Ectodermal cell (in vitro differentiated cells): ENCODE measurements at regions not wholly inside any gene's neighbourhood (a gene's known extent, or its start where the extent isn't known, plus 50 kb on each side); places are given as distances from the start of the nearest gene placed in this dataset.
"Not testable (repeated sequence)": the region's sequence is repeated elsewhere in the genome, so short reads cannot be mapped to it uniquely, and the experiment has no call there.

Experiments used
- H3K27ac ChIP-seq: 2 replicates; pipeline ENCODE4 v1.7.0; 2013; ENCODE audit warnings: mild to moderate bottlenecking, low read depth, low read length; ENCODE audit not compliant: insufficient read depth, poor library complexity, severe bottlenecking
- H3K27me3 ChIP-seq: 2 replicates; pipeline ENCODE4 v1.7.0; 2013; ENCODE audit warnings: mild to moderate bottlenecking, low read length; ENCODE audit not compliant: insufficient read depth, control insufficient read depth, poor library complexity, severe bottlenecking
- H3K36me3 ChIP-seq: one replicate; pipeline ENCODE4 v1.7.0; 2013; ENCODE audit warnings: low read length; ENCODE audit not compliant: control insufficient read depth, insufficient read depth
- H3K4me1 ChIP-seq: one replicate; pipeline ENCODE4 v1.7.0; 2013; ENCODE audit warnings: low read length; ENCODE audit not compliant: control insufficient read depth, insufficient read depth
- H3K4me3 ChIP-seq: 2 replicates; pipeline ENCODE4 v1.7.0; 2013; ENCODE audit warnings: low read depth, low read length, control low read depth; ENCODE audit not compliant: insufficient read depth
- H3K9me3 ChIP-seq: 2 replicates; pipeline ENCODE4 v1.7.0; 2013; ENCODE audit warnings: mild to moderate bottlenecking, low read length, moderate library complexity; ENCODE audit not compliant: control insufficient read depth
- WGBS, 2 experiments: methylation state at CpG; one replicate each; pipeline ENCODE4 v1.1.7; 2013; ENCODE audit warnings: missing lambda C conversion rate in 2 of 2; 5-methylcytosine and 5-hydroxymethylcytosine counted together

- H3K36me3 ChIP-seq: no peaks in the 10 kb centered on the region
- H3K4me3 ChIP-seq: no peak overlapping the region
- H3K27me3 ChIP-seq: no peaks in the 10 kb centered on the region
- H3K27ac ChIP-seq: no peak overlapping the region
- WGBS, 2 experiments: 93 to 94% methylated on average over 4 of the region's 4 CpGs
- H3K4me1 ChIP-seq: no peaks in the 10 kb centered on the region
- no peaks in the 10 kb centered on the region for H3K9me3 ChIP-seq
Measured at GRCh38 chr4:18167831-18168230, 146.3 kb upstream of the LCORL start.

- no peaks in the 10 kb centered on the region for H3K36me3 ChIP-seq
- H3K27me3 ChIP-seq: no peaks in the 10 kb centered on the region
- no peak overlapping the region for H3K27ac ChIP-seq
- WGBS, 2 experiments: 88 to 89% methylated on average over 3 of the region's 3 CpGs
- H3K4me1 ChIP-seq: no peaks in the 10 kb centered on the region
- H3K4me3 ChIP-seq: no peak overlapping the region
- H3K9me3 ChIP-seq: no peaks in the 10 kb centered on the region
Measured at GRCh38 chr4:18166925-18167324, 145.4 kb upstream of the LCORL start.

- Histone ChIP-seq H3K9me3 (no peaks in the 10 kb centered on the region), H3K27me3 (no peaks in the 10 kb centered on the region), H3K4me1 (no peaks in the 10 kb centered on the region), H3K27ac (no peak overlapping the region), H3K4me3 (no peak overlapping the region), H3K36me3 (no peaks in the 10 kb centered on the region)
- 80% methylated on average over 1 of the region's 1 CpG; no CpG with 5 or more reads in 1 of the 2 experiments for WGBS, 2 experiments
Measured at GRCh38 chr4:18162453-18162852, 140.9 kb upstream of the LCORL start.

GRCh38 chr4:18159117-18159912 lies 137.8 kb upstream of the LCORL start:
- H3K4me3 ChIP-seq, H3K4me1 ChIP-seq, H3K36me3 ChIP-seq, H3K27ac ChIP-seq, H3K9me3 ChIP-seq, H3K27me3 ChIP-seq: not testable (repeated sequence)
- 94 to 95% methylated on average over 51 of the region's 51 CpGs for WGBS, 2 experiments

GRCh38 chr4:18155067-18156041 lies 133.8 kb upstream of the LCORL start:
- Histone ChIP-seq H3K9me3 (no peaks in the 10 kb centered on the region), H3K27ac (no peak overlapping the region), H3K27me3 (no peaks in the 10 kb centered on the region), H3K4me3 (no peak overlapping the region), H3K4me1 (no peaks in the 10 kb centered on the region), H3K36me3 (no peaks in the 10 kb centered on the region)
- 81 to 97% methylated on average over 1 to 2 of the region's 2 CpGs for WGBS, 2 experiments

GRCh38 chr4:18138076-18138665 lies 116.6 kb upstream of the LCORL start:
- Histone ChIP-seq H3K4me3 (no peak overlapping the region), H3K9me3 (no peaks in the 10 kb centered on the region), H3K4me1 (no peaks in the 10 kb centered on the region), H3K27me3 (no peaks in the 10 kb centered on the region), H3K36me3 (no peaks in the 10 kb centered on the region), H3K27ac (no peak overlapping the region)
- WGBS, 2 experiments: 92 to 93% methylated on average over 8 to 9 of the region's 9 CpGs

GRCh38 chr4:18134111-18134510 lies 112.6 kb upstream of the LCORL start:
- H3K27me3 ChIP-seq: no peaks in the 10 kb centered on the region
- no peaks in the 10 kb centered on the region for H3K36me3 ChIP-seq
- H3K4me1 ChIP-seq: no peaks in the 10 kb centered on the region
- H3K9me3 ChIP-seq: no peaks in the 10 kb centered on the region
- H3K27ac ChIP-seq: no peak overlapping the region
- H3K4me3 ChIP-seq: no peak overlapping the region

GRCh38 chr4:18130256-18130655 lies 108.7 kb upstream of the LCORL start:
- Histone ChIP-seq H3K4me1 (no peaks in the 10 kb centered on the region), H3K4me3 (no peak overlapping the region), H3K36me3 (no peaks in the 10 kb centered on the region), H3K9me3 (no peaks in the 10 kb centered on the region), H3K27ac (no peak overlapping the region), H3K27me3 (no peaks in the 10 kb centered on the region)
- WGBS, 2 experiments: 96 to 100% methylated on average over 1 to 3 of the region's 3 CpGs

GRCh38 chr4:18128241-18128640 lies 106.7 kb upstream of the LCORL start:
- no peaks in the 10 kb centered on the region for H3K9me3 ChIP-seq
- no peaks in the 10 kb centered on the region for H3K27me3 ChIP-seq
- no peak overlapping the region for H3K4me3 ChIP-seq
- H3K27ac ChIP-seq: no peak overlapping the region
- no peaks in the 10 kb centered on the region for H3K36me3 ChIP-seq
- H3K4me1 ChIP-seq: no peaks in the 10 kb centered on the region

- Histone ChIP-seq H3K4me3 (no peak overlapping the region), H3K27ac (no peak overlapping the region), H3K9me3 (no peaks in the 10 kb centered on the region), H3K4me1 (no peaks in the 10 kb centered on the region), H3K36me3 (no peaks in the 10 kb centered on the region), H3K27me3 (no peaks in the 10 kb centered on the region)
- WGBS, 2 experiments: 81 to 83% methylated on average over 2 to 3 of the region's 3 CpGs
Measured at GRCh38 chr4:18127030-18127429, 105.5 kb upstream of the LCORL start.
